ENCODE measurements at regions not wholly inside any gene's neighbourhood (a gene's known extent, or its start where the extent isn't known, plus 50 kb on each side); places are given as distances from the start of the nearest gene placed in this dataset.

DNA sequence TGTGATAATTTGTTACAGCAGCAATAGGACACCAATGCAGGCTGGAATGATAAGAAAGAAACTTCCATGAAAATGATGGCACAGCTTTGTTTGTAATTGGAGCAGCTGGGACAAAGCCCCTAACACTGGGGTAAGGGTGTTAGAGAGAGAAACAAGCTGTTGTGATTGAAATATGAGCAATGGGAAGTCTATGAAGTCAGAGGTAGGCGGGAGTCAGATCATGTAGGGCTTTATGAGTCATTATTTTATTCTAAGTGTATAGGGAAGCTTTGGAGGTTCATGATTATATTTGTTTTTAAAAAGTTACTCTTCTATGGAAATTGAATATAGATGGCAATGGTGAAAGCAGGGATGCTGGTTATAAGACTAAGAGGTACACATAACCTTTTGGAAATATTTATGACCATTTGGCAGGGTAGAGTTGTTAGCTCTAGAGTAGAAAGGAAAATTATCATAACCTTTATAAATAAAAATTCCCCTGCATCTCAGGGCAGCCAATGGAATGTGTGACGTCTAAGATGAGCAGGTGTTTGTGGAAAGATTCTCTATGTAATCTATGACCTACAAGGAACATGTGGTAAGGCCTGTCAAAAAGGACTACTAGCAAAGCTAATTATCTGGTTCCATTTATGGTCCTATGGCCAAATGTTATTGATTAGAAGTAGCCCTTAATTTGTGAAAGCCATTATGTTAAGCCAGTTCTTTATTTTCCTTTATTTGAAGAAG, 85.6 kb downstream of the KCNJ2 start:
- FAIRE-seq: no peak
- Histone ChIP-seq H2BK20ac (ENCODE audit: low read length) (no peak overlapping the region), H4K5ac (ENCODE audit: insufficient read length, low read depth, low read length) (no peak overlapping the region), H2BK12ac (ENCODE audit: low read depth, low read length) (no peak overlapping the region), H3K4me1 (replicated peaks in 1 of 4; ENCODE audit: control insufficient read depth in 3 of 4, insufficient read depth in 4 of 4, low read length in 3 of 4) (no peaks in the 10 kb centered on the region), H3K27ac (ENCODE audit: low read depth, low read length) (no peak overlapping the region), H4K8ac (ENCODE audit: extremely low read depth, insufficient read depth, low read length) (no peak overlapping the region), H3K79me1 (ENCODE audit: low read depth, low read length) (no peaks in the 10 kb centered on the region), H3K4me2 (ENCODE audit: insufficient read depth in 1 of 2, low read depth in 2 of 2, low read length in 2 of 2) (no peak overlapping the region), H3K27me3 (replicated peaks in 1 of 4; ENCODE audit: control insufficient read depth in 3 of 4, extremely low read depth in 1 of 4, insufficient read depth in 3 of 4, low read length in 3 of 4) (no peaks in the 10 kb centered on the region), H2BK15ac (ENCODE audit: low read length) (no peak overlapping the region), H3K9me3 (ENCODE audit: insufficient read depth in 2 of 2, low read depth in 1 of 2, low read length in 1 of 2) (0 out of 4 replicates have a peak, but pooled peaks cover 0 to 2% of the 10 kb centered on the region in 2 experiments), H2AK5ac (ENCODE audit: low read depth, low read length) (no peak overlapping the region), H2BK120ac (replicated peaks; ENCODE audit: low read depth, low read length) (no peak overlapping the region), H4K91ac (replicated peaks; ENCODE audit: insufficient read length, low read length) (no peak overlapping the region), H3K56ac (replicated peaks; ENCODE audit: insufficient read length, low read depth, low read length) (no peak overlapping the region), H2BK5ac (ENCODE audit: low read depth, low read length) (no peak overlapping the region), H3K23ac (ENCODE audit: insufficient read length) (no peak overlapping the region), H3K9ac (replicated peaks in 1 of 4; ENCODE audit: extremely low read depth in 1 of 4, low read depth in 3 of 4, low read length in 3 of 4) (no peak overlapping the region), H3K79me2 (ENCODE audit: control insufficient read depth in 1 of 2, insufficient read depth in 2 of 2, low read length in 2 of 2) (no peaks in the 10 kb centered on the region), H3K4me3 (ENCODE audit: extremely low read depth in 1 of 4, insufficient read depth in 2 of 4, low read depth in 3 of 4, low read length in 4 of 4) (no peak overlapping the region), H3K14ac (ENCODE audit: insufficient read length) (no peak overlapping the region), H3K23me2 (ENCODE audit: low read depth, low read length) (no peaks in the 10 kb centered on the region), H4K20me1 (replicated peaks in 1 of 2; ENCODE audit: control insufficient read depth in 1 of 2, insufficient read depth in 2 of 2, low read length in 2 of 2) (no peaks in the 10 kb centered on the region), H3K4ac (replicated peaks; ENCODE audit: insufficient read length, low read depth, low read length) (no peak overlapping the region), H3K36me3 (ENCODE audit: control insufficient read depth in 2 of 4, insufficient read depth in 4 of 4, low read length in 3 of 4) (no peaks in the 10 kb centered on the region), H2AFZ (ENCODE audit: low read length) (no peak overlapping the region), H3K18ac (ENCODE audit: extremely low read depth, low read length) (no peak overlapping the region)
- CTCF ChIA-PET (ENCODE audit: partially characterized antibody): interaction anchor here (0.6 kb wide), 1 partner anchor 698 kb away, joined by 3 read pairs; no protein-coding TSS in a partner anchor
- TF ChIP-seq POLR2A (IDR thresholded peaks at IDR 0.05; ENCODE audit: control extremely low read depth in 1 of 2, low read depth in 2 of 2, low read length in 2 of 2) (no peak), SIX5 (IDR thresholded peaks at IDR 0.05; ENCODE audit: low read depth, low read length) (no peak), BACH1 (IDR thresholded peaks at IDR 0.05; ENCODE audit: low read length) (no peak)
- no peak for DNase-seq (ENCODE audit: low read depth in 1 of 2, low spot score in 2 of 2)
- POLR2A ChIA-PET (ENCODE audit: partially characterized antibody): no interaction called here
- WGBS, 2 experiments (ENCODE audit: extremely low coverage in 1 of 2, insufficient coverage in 1 of 2, insufficient read length in 1 of 2, insufficient replicate concordance in 2 of 2, low coverage in 1 of 2, low lambda C conversion rate in 2 of 2, missing lambda C conversion rate in 1 of 2): 95% methylated on average over 2 of the region's 2 CpGs; no CpG with 5 or more reads in 1 of the 2 experiments
